Transverse colon (tissue), 4 donors: ENCODE measurements at regions not wholly inside any gene's neighbourhood (a gene's known extent, or its start where the extent isn't known, plus 50 kb on each side); places are given as distances from the start of the nearest gene placed in this dataset.

ENCODE experiments used
- DNase-seq: peaks from one replicate; pipeline ENCODE4 v3.0.0-alpha.2; 2019
- H3K27ac ChIP-seq, 4 donors: fragments of 200-600 bp; sonication (generic); 2 replicates each; pipeline ENCODE4 v1.5.1; 2016 to 2018; ENCODE audit warnings: inconsistent platforms in 4 of 4
- H3K27me3 ChIP-seq: fragments of 200-600 bp; sonication (generic); 2 replicates; pipeline ENCODE4 v1.5.1; 2017; ENCODE audit warnings: inconsistent platforms
- H3K36me3 ChIP-seq, 4 donors: fragments of 200-600 bp; sonication (generic); 2 replicates each; pipeline ENCODE4 v1.5.1; 2017 to 2019; ENCODE audit warnings: inconsistent platforms in 4 of 4
- H3K4me1 ChIP-seq, 4 donors: fragments of 200-600 bp; sonication (generic); 2 replicates each; pipeline ENCODE4 v1.5.1; 2017 to 2020; ENCODE audit warnings: inconsistent platforms in 4 of 4
- H3K4me3 ChIP-seq, 4 donors: fragments of 200-600 bp; sonication (generic); 1 replicate in 1 of 4; 2 replicates in 3 of 4; pipeline versions ENCODE4 v1.5.1 to v1.6.1; 2017 to 2019; ENCODE audit warnings: inconsistent platforms in 4 of 4
- H3K9me3 ChIP-seq, 2 donors: fragments of 200-600 bp; sonication (generic); 2 replicates each; pipeline ENCODE4 v1.5.1; 2017 to 2019; ENCODE audit warnings: inconsistent platforms in 2 of 2
- CTCF ChIP-seq, 5 experiments: fragments of 200-600 bp in 3 of 5; fragments of 450-650 bp in 2 of 5; sonication (generic) in 3 of 5; IDR thresholded peaks; 1 replicate in 2 of 5; 2 replicates in 3 of 5; pipeline ENCODE4 v1.5.1; 2016 to 2017; ENCODE audit warnings: antibody characterized with exemption in 5 of 5, inconsistent platforms in 3 of 5, mild to moderate bottlenecking in 2 of 5, moderate library complexity in 1 of 5
- EP300 ChIP-seq: sonication (generic); formaldehyde crosslinking; IDR thresholded peaks from one replicate; pipeline ENCODE4 v1.6.1; 2017; ENCODE audit warnings: antibody characterized with exemption, low read depth
- POLR2A ChIP-seq: fragments of 450-650 bp; IDR thresholded peaks from one replicate; pipeline ENCODE4 v1.6.1; 2016; ENCODE audit warnings: antibody characterized with exemption, mild to moderate bottlenecking, moderate library complexity
- POLR2AphosphoS5 ChIP-seq, 3 donors: sonication (generic); formaldehyde crosslinking; IDR thresholded peaks; one replicate each; pipeline ENCODE4 v1.6.1; 2016; ENCODE audit warnings: antibody characterized with exemption in 3 of 3
- WGBS, 2 donors: methylation state at CpG; one replicate each; pipeline ENCODE4 v1.1.5; 2018; ENCODE audit warnings: low coverage in 1 of 2; 5-methylcytosine and 5-hydroxymethylcytosine counted together
- in situ Hi-C, 4 donors: fragments of 200-750 bp; cut with MboI; loops; one replicate each; pipeline versions ENCODE4 v1.15.0 to v1.15.1; 2017; ENCODE audit warnings: low sequenced_read_pairs in 3 of 4, low pct_ligation_motif_present in 1 of 4, low pct_unique_long_range_greater_than_20kb in 1 of 4
- intact Hi-C: fragments of 100-400 bp; cut with DNase I; formaldehyde crosslinking; loops from one replicate; pipeline ENCODE4 v1.15.1; 2023; ENCODE audit warnings: low total_unique reads

GRCh38 chr20:48212806-48213509 lies 427.7 kb upstream of the SULF2 start:
- no peaks in the 10 kb centered on the region for H3K9me3 ChIP-seq
- intact Hi-C loops = no loop called here
- TF ChIP-seq POLR2AphosphoS5 (IDR thresholded peaks at IDR 0.05) (no peak), POLR2A (no peak), CTCF (IDR thresholded peaks at IDR 0.05) (no peak)
- H3K4me1 ChIP-seq = no peaks in the 10 kb centered on the region
- H3K4me3 ChIP-seq = no peak overlapping the region
- no peak overlapping the region for H3K27ac ChIP-seq
- H3K27me3 ChIP-seq = no peaks in the 10 kb centered on the region
- WGBS, 2 donors = 51% methylated on average over 3 of the region's 3 CpGs; no CpG with 5 or more reads in 1 of the 2 donors
- in situ Hi-C loops = loop anchor here in 1 of 4 donors (5.0 kb wide), 1 partner anchor 384 kb away; no protein-coding TSS in a partner anchor
- DNase-seq = no peak
- H3K36me3 ChIP-seq = no peaks in the 10 kb centered on the region

GRCh38 chr20:48211847-48212246 lies 426.6 kb upstream of the SULF2 start:
- H3K27ac ChIP-seq = no peak overlapping the region
- no peak overlapping the region for H3K4me3 ChIP-seq
- H3K36me3 ChIP-seq = no peaks in the 10 kb centered on the region
- no peak for TF ChIP-seq EP300
- TF ChIP-seq POLR2AphosphoS5 (IDR thresholded peaks at IDR 0.05) = no peak
- TF ChIP-seq CTCF (IDR thresholded peaks at IDR 0.05) = no peak
- TF ChIP-seq POLR2A = no peak
- DNase-seq = no peak
- no peaks in the 10 kb centered on the region for H3K9me3 ChIP-seq
- H3K4me1 ChIP-seq = no peaks in the 10 kb centered on the region
- WGBS, 2 donors = 94% methylated on average over 5 of the region's 5 CpGs; no CpG with 5 or more reads in 1 of the 2 donors
- in situ Hi-C loops = loop anchor here in 1 of 4 donors (5.0 kb wide), 1 partner anchor 385 kb away; no protein-coding TSS in a partner anchor
- intact Hi-C loops = no loop called here
- no peaks in the 10 kb centered on the region for H3K27me3 ChIP-seq

GRCh38 chr20:48211238-48211637 lies 426.0 kb upstream of the SULF2 start:
- Histone ChIP-seq H3K27ac (no peak overlapping the region), H3K27me3 (no peaks in the 10 kb centered on the region), H3K4me3 (no peak overlapping the region), H3K36me3 (no peaks in the 10 kb centered on the region), H3K9me3 (no peaks in the 10 kb centered on the region), H3K4me1 (no peaks in the 10 kb centered on the region)
- DNase-seq = no peak
- TF ChIP-seq POLR2AphosphoS5 (IDR thresholded peaks at IDR 0.05) (no peak), CTCF (IDR thresholded peaks at IDR 0.05) (no peak), EP300 (no peak), POLR2A (no peak)
- in situ Hi-C loops = loop anchor here in 1 of 4 donors (5.0 kb wide), 1 partner anchor 386 kb away; no protein-coding TSS in a partner anchor
- intact Hi-C loops = no loop called here
- WGBS, 2 donors = 47 to 57% methylated on average over 2 to 3 of the region's 3 CpGs

GRCh38 chr20:48210111-48211027 lies 425.1 kb upstream of the SULF2 start:
- no peaks in the 10 kb centered on the region for H3K27me3 ChIP-seq
- no peaks in the 10 kb centered on the region for H3K4me1 ChIP-seq
- no peak for DNase-seq
- H3K27ac ChIP-seq = no peak overlapping the region
- H3K4me3 ChIP-seq = no peak overlapping the region
- intact Hi-C loops = no loop called here
- TF ChIP-seq EP300 (no peak), POLR2AphosphoS5 (IDR thresholded peaks at IDR 0.05) (no peak), CTCF (IDR thresholded peaks at IDR 0.05) (no peak), POLR2A (no peak)
- H3K9me3 ChIP-seq = no peaks in the 10 kb centered on the region
- in situ Hi-C loops = loop anchor here in 1 of 4 donors (5.0 kb wide), 1 partner anchor 387 kb away; no protein-coding TSS in a partner anchor
- no peaks in the 10 kb centered on the region for H3K36me3 ChIP-seq
- 66% methylated on average over 20 of the region's 27 CpGs; no CpG with 5 or more reads in 1 of the 2 donors for WGBS, 2 donors
